Left colon (tissue), 2 donors: ENCODE measurements at regions not wholly inside any gene's neighbourhood (a gene's known extent, or its start where the extent isn't known, plus 50 kb on each side); places are given as distances from the start of the nearest gene placed in this dataset.

Source experiments
- ATAC-seq: fragments of 200-7000 bp; cut with Tn5 transposase; one replicate; pipeline ENCODE4 v1.9.1; 2020; ENCODE audit warnings: mild to moderate bottlenecking, moderate library complexity
- DNase-seq, 2 donors: peaks; one replicate each; pipeline ENCODE4 v3.0.0-alpha.2; 2020
- intact Hi-C, 2 donors: fragments of 100-400 bp; cut with DNase I in 1 of 2; cut with micrococcal nuclease in 1 of 2; formaldehyde crosslinking; loops; one replicate each; pipeline versions ENCODE4 v1.11.2 to v1.14.0; 2022; cut with DNase I, micrococcal nuclease
- donor health status: DM: no; HTN: no; CAD: no.
- donor health status: DM: yes; HTN: yes; CAD: no.

- no peak for ATAC-seq
- intact Hi-C loops = no loop called here
- no peak for DNase-seq
Measured at GRCh38 chr1:57489358-57490036, 65.6 kb upstream of the DAB1 start.

- DNase-seq (no peak), ATAC-seq (no peak)
- intact Hi-C loops = no loop called here
Measured at GRCh38 chr1:57485643-57486042, 61.8 kb upstream of the DAB1 start.

DNA sequence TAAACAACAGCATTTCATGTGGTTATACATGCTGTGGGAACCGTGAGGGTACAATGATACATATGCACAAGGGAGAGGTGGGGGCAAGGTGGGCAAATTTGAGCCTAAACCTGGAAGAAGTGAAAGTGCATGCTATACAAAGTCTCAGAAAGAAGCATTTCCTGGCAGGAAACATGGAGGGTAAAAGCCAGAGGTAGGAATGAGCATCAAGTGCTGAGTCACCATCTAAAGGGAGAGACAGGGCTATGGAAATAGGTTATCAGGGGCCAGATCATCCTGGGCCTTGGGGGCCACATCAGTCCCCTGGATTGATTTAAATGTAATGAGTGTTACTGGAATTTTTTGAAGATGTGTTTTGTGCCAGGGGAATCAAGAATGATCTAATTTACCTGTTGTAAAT is 60.1 kb upstream of the DAB1 start:
- intact Hi-C loops = no loop called here
- ATAC-seq (no peak), DNase-seq (no peak)

- ATAC-seq (no peak), DNase-seq (no peak)
- intact Hi-C loops = no loop called here
Measured at GRCh38 chr1:57479471-57479870, 55.6 kb upstream of the DAB1 start.

DNA sequence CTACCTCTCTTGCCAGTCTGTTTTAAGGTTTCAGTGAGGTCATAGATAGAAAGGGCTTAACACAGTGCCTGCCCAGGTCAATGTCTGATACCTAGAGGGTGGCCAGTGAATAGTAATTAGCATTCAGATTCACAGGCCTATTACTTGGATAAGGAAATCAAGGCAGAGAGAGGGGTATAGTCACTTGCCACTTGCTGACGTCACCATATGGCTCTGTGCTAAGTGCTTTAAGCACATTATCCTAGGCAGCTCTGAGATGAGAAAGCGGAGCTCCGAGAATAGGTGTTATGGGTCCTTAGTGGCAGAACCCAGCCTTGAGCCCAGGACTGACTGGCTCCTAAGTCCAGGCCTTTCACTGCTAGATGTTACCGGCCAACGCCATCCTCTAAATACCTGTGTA is 51.5 kb upstream of the DAB1 start:
- ATAC-seq (no peak), DNase-seq (no peak)
- intact Hi-C loops = no loop called here

GRCh38 chr1:57474137-57474750 is 50.4 kb upstream of the DAB1 start:
- intact Hi-C loops = no loop called here
- ATAC-seq (no peak), DNase-seq (no peak)
